Pancreas (tissue), 10 donors: ENCODE measurements at regions not wholly inside any gene's neighbourhood (a gene's known extent, or its start where the extent isn't known, plus 50 kb on each side); places are given as distances from the start of the nearest gene placed in this dataset.

Experiments
- ATAC-seq, 4 donors: fragments of 200-7000 bp; cut with Tn5 transposase; one replicate each; pipeline versions ENCODE4 v1.8.0 to v1.9.1; 2020; ENCODE audit warnings: mild to moderate bottlenecking in 4 of 4, moderate library complexity in 4 of 4
- DNase-seq, 6 donors: peaks; one replicate each; pipeline ENCODE4 v3.0.0-alpha.2; 2020
- FAIRE-seq: peaks from 2 replicates; lab custom pipeline; 2012; peaks lifted over from hg19 to GRCh38; lab: Jason Lieb, UNC
- H3K27ac ChIP-seq, 4 donors: fragments of 200-600 bp; sonication (generic); 1 replicate in 3 of 4; 2 replicates in 1 of 4; pipeline versions ENCODE4 v1.5.0 to v1.8.0; 2020
- H3K27me3 ChIP-seq, 4 donors: fragments of 200-600 bp; one replicate each; pipeline ENCODE4 v1.8.0; 2021
- H3K36me3 ChIP-seq, 3 donors: fragments of 200-600 bp; sonication (generic) in 1 of 3; one replicate each; pipeline versions ENCODE4 v1.5.0 to v1.8.0; 2020 to 2021
- H3K4me1 ChIP-seq, 3 donors: fragments of 200-600 bp; one replicate each; pipeline ENCODE4 v1.8.0; 2021
- H3K4me3 ChIP-seq, 4 donors: fragments of 200-600 bp; sonication (generic) in 2 of 4; one replicate each; pipeline versions ENCODE4 v1.5.0 to v1.8.0; 2020 to 2021
- H3K9me3 ChIP-seq, 4 donors: fragments of 200-600 bp; one replicate each; pipeline ENCODE4 v1.8.0; 2021
- WGBS, 2 donors: extraction: QIAGEN DNeasy Blood & Tissue Kit; methylation state at CpG; one replicate each; pipeline ENCODE4 v1.1.7; 2013; 5-methylcytosine and 5-hydroxymethylcytosine counted together
- intact Hi-C, 3 donors: fragments of 100-400 bp; cut with DNase I; formaldehyde crosslinking; loops; one replicate each; pipeline versions ENCODE4 v1.11.1 to v1.14.2; 2022
- TF ChIP-seq, protein P1 (sequence below), 4 donors: fragments of 200-600 bp; sonication (generic) in 3 of 4; IDR thresholded peaks; one replicate each; pipeline versions ENCODE4 v1.5.0 to v1.8.0; 2021; ENCODE audit warnings: antibody characterized with exemption in 4 of 4
- donor health status: healthy with polysubstance abuse.
- donor health status: DM: no; HTN: no; CAD: no; lungs with moderate emphysema.
- donor health status: DM: no; HTN: no; CAD: no.
- donor health status: control.
- donor health status: control.
- donor health status: Bipolar disorder and iron deficiency.
- donor health status: DM: yes; HTN: yes; CAD: no.
- donor health status: DM: no; HTN: no; CAD: no.
- donor health status: DM: no; HTN: no; CAD: no.
- donor health status: DM: yes; HTN: yes; CAD: no.

DNA sequence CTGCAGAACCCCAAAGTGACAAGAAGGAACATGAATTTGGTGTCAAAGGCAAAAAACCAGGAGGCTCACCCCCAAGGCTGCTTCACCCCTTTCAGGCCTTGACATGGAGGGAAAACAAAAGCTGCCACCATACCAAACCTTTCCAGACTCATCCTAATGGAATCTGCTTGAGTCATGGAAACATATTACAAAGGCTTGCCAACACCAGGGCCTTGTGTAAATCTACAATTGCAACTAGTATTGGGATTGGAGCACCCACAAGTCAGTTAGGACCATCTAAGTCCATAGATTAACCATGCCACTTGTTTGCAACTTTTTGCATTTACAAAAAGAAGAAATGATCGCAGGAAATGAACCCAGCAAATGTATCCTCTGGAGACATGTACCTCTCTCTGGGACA, 297.6 kb downstream of the CDCA7 start:
- Histone ChIP-seq H3K27ac (no peak overlapping the region), H3K4me1 (no peaks in the 10 kb centered on the region), H3K27me3 (no peaks in the 10 kb centered on the region), H3K36me3 (no peaks in the 10 kb centered on the region), H3K4me3 (no peak overlapping the region), H3K9me3 (no peaks in the 10 kb centered on the region)
- TF ChIP-seq, protein P1, sequence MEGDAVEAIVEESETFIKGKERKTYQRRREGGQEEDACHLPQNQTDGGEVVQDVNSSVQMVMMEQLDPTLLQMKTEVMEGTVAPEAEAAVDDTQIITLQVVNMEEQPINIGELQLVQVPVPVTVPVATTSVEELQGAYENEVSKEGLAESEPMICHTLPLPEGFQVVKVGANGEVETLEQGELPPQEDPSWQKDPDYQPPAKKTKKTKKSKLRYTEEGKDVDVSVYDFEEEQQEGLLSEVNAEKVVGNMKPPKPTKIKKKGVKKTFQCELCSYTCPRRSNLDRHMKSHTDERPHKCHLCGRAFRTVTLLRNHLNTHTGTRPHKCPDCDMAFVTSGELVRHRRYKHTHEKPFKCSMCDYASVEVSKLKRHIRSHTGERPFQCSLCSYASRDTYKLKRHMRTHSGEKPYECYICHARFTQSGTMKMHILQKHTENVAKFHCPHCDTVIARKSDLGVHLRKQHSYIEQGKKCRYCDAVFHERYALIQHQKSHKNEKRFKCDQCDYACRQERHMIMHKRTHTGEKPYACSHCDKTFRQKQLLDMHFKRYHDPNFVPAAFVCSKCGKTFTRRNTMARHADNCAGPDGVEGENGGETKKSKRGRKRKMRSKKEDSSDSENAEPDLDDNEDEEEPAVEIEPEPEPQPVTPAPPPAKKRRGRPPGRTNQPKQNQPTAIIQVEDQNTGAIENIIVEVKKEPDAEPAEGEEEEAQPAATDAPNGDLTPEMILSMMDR (IDR thresholded peaks at IDR 0.05) = no peak
- WGBS, 2 donors = 96 to 100% methylated on average over 1 of the region's 1 CpG
- ATAC-seq (peak in 2 of 4 donors; percentile 30 to 32), FAIRE-seq (no peak), DNase-seq (no peak)
- intact Hi-C loops = no loop called here

DNA sequence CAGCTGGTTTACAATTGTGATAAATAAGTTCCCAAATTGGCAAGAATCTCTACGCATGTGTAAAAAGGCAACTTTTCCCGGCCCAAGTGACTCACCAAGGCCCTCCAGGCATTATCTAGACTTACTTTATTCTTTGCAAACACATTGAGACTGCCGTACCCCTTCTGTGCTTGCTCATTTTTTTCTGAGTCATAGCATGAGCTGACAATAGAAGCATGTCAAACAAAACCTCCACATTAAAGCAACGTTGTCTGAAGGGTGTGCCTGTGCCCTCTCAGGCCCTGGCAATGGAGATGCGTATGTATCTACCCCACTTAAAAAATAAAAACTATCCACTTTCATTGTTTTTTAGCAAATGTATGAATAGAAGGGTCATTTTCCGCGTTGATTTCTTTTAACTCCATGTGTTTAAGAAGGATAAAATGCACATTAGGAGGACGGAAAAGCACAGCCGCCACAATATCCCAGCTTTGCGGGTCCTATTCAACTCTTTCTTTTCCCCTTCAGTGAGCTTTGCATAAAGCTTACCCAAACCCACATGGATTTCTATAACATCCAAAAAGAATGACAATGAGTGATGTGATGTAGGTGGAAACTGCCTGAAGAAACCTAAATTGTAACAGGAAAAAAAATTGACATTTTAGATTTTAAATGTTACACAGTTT, 298.2 kb downstream of the CDCA7 start:
- ATAC-seq = peak in 3 of 4 donors; percentile 67 to 91 (median 75)

DNA sequence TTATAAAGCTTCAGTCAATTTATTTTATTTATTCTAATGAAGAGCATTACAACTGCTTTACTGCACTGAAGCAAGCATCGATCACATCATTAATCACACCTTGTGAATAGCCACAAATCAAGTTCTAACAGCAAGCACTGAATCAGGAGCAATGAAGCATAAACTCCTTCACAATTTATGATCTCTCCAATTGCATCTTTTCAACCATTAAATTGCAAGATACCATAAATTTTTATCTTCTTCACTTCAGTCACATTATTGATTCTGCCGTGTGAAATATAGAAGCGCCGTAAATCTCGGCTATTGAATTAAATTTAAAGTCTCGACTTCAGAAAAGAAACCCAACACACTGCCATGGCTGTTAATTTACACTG, 298.7 kb downstream of the CDCA7 start:
- FAIRE-seq (no peak), ATAC-seq (no peak), DNase-seq (no peak)
- 72 to 79% methylated on average over 6 of the region's 6 CpGs for WGBS, 2 donors
- intact Hi-C loops = no loop called here
- Histone ChIP-seq H3K27ac (no peak overlapping the region), H3K27me3 (no peaks in the 10 kb centered on the region), H3K9me3 (no peaks in the 10 kb centered on the region), H3K4me3 (no peak overlapping the region), H3K4me1 (no peaks in the 10 kb centered on the region), H3K36me3 (no peaks in the 10 kb centered on the region)
- TF ChIP-seq, protein P1 (IDR thresholded peaks at IDR 0.05) = no peak

More for the DNA sequence above, 298.2 kb downstream of the CDCA7 start:
- intact Hi-C loops = no loop called here
- no peak overlapping the region for H3K27ac ChIP-seq
- FAIRE-seq (no peak), DNase-seq (peak in 1 of 6 donors; percentile 53)
- no peaks in the 10 kb centered on the region for H3K4me1 ChIP-seq
- no peak overlapping the region for H3K4me3 ChIP-seq
- H3K36me3 ChIP-seq = no peaks in the 10 kb centered on the region
- H3K9me3 ChIP-seq = no peaks in the 10 kb centered on the region
- WGBS, 2 donors = 61 to 64% methylated on average over 10 of the region's 10 CpGs
- TF ChIP-seq, protein P1 (IDR thresholded peaks at IDR 0.05) = no peak
- H3K27me3 ChIP-seq = no peaks in the 10 kb centered on the region

DNA sequence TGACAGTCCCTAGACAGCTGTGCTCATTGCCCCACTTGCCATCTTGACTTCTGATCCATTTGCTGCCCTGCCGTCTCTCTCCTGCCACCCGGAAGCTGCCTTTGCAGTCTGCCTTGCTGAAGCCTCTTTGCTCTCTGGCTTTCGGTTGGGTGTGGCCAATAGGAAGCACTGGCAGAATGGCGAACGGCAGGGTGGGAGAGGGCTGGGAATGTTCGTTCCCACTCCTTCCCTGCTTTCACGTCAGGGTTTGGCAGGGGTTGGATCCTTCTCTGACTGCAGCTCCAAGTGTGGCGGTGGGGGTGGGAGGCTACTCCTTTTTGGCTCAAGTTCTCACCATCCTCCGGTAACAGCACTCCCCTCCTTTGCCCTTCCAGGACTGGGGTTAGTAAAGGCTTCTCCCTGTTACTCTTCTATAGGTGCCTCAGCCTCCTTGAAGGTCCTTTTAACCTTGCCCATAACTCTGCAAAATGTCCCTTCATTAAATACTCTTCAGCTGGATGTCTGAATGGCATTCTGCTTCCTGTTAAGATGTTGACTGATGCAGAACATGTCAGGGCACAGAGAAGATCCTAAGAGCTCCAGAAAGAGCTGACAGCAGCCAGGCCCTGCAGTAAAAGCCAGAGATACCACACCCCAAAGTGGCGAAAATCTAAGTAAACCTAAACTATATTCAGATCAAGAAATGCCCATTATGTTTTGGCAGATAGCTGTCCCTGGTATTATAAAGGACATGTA, 299.7 kb downstream of the CDCA7 start:
- TF ChIP-seq, protein P1 (IDR thresholded peaks at IDR 0.05) = no peak
- H3K36me3 ChIP-seq = no peaks in the 10 kb centered on the region
- no peak for DNase-seq
- no peak overlapping the region for H3K4me3 ChIP-seq
- H3K27ac ChIP-seq = no peak overlapping the region
- H3K4me1 ChIP-seq = no peaks in the 10 kb centered on the region
- intact Hi-C loops = no loop called here
- no peak for ATAC-seq
- no peaks in the 10 kb centered on the region for H3K9me3 ChIP-seq
- FAIRE-seq = no peak
- WGBS, 2 donors = 67 to 74% methylated on average over 10 of the region's 10 CpGs
- H3K27me3 ChIP-seq = no peaks in the 10 kb centered on the region

DNA sequence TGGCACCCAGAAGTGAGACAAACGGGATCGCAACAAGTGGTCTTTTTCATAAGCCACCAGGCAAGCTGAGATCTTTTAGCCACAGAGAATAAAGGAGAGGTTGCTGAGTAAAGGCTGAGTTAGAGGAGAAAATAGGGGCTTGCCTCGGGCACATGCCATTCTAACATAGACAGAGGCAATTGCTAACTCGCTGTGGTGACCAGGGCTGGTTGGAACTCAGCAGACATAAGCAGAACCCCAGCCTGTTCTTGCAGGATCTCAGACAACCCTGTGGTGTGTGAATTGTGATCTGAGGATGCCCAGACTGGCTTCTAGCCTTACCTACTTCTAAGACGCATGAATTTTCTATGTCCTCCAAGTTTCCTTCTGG, 300.2 kb downstream of the CDCA7 start:
- no peaks in the 10 kb centered on the region for H3K27me3 ChIP-seq
- FAIRE-seq (no peak), DNase-seq (no peak), ATAC-seq (no peak)
- H3K4me1 ChIP-seq = no peaks in the 10 kb centered on the region
- WGBS, 2 donors = 84 to 90% methylated on average over 5 of the region's 5 CpGs
- intact Hi-C loops = no loop called here
- TF ChIP-seq, protein P1 (IDR thresholded peaks at IDR 0.05) = no peak
- no peak overlapping the region for H3K4me3 ChIP-seq
- H3K9me3 ChIP-seq = no peaks in the 10 kb centered on the region
- H3K27ac ChIP-seq = no peak overlapping the region
- no peaks in the 10 kb centered on the region for H3K36me3 ChIP-seq
